Spleen (tissue), 11 donors: ENCODE measurements at regions not wholly inside any gene's neighbourhood (a gene's known extent, or its start where the extent isn't known, plus 50 kb on each side); places are given as distances from the start of the nearest gene placed in this dataset.
A peak's percentile ranks its signal among the peaks of the same experiment; 100 is the strongest.
"Not testable (repeated sequence)": the region's sequence is repeated elsewhere in the genome, so short reads cannot be mapped to it uniquely, and the experiment has no call there.

Experiments used
- DNase-seq: peaks from one replicate; pipeline ENCODE4 v3.0.0-alpha.2; 2020
- H3K27ac ChIP-seq, 8 donors: fragments of 200-600 bp; sonication (generic) in 7 of 8; 1 replicate in 4 of 8; 2 replicates in 4 of 8; pipeline versions ENCODE4 v1.5.0 to v1.8.0; 2016 to 2021; ENCODE audit warnings: inconsistent platforms in 4 of 8, mild to moderate bottlenecking in 4 of 8, moderate library complexity in 1 of 8
- H3K27me3 ChIP-seq, 7 donors: fragments of 200-600 bp; sonication (generic) in 6 of 7; replicated peaks in 1 of 7; 1 replicate in 4 of 7; 2 replicates in 3 of 7; pipeline versions ENCODE4 v1.5.0 to v1.8.0; 2016 to 2021; ENCODE audit warnings: inconsistent platforms in 3 of 7, mild to moderate bottlenecking in 1 of 7
- H3K36me3 ChIP-seq, 6 donors: fragments of 200-600 bp; sonication (generic) in 5 of 6; 1 replicate in 4 of 6; 2 replicates in 2 of 6; pipeline versions ENCODE4 v1.5.0 to v1.8.0; 2016 to 2021; ENCODE audit warnings: inconsistent platforms in 2 of 6
- H3K4me1 ChIP-seq, 6 donors: fragments of 200-600 bp; sonication (generic) in 5 of 6; 1 replicate in 3 of 6; 2 replicates in 3 of 6; pipeline versions ENCODE4 v1.5.0 to v1.8.0; 2016 to 2021; ENCODE audit warnings: inconsistent platforms in 3 of 6
- H3K4me3 ChIP-seq, 8 donors: fragments of 200-600 bp; sonication (generic) in 7 of 8; 1 replicate in 4 of 8; 2 replicates in 4 of 8; pipeline versions ENCODE4 v1.5.0 to v1.8.0; 2016 to 2021; ENCODE audit warnings: inconsistent platforms in 4 of 8, mild to moderate bottlenecking in 4 of 8, moderate library complexity in 2 of 8
- H3K9me3 ChIP-seq, 8 donors: fragments of 200-600 bp; sonication (generic) in 7 of 8; 1 replicate in 4 of 8; 2 replicates in 4 of 8; pipeline versions ENCODE4 v1.5.0 to v1.8.0; 2016 to 2021; ENCODE audit warnings: inconsistent platforms in 4 of 8
- CTCF ChIP-seq, 11 experiments: fragments of 200-600 bp in 7 of 11; fragments of 450-650 bp in 4 of 11; sonication (generic) in 4 of 11; IDR thresholded peaks in 8 of 11; conservative IDR thresholded peaks in 3 of 11; 1 replicate in 7 of 11; 2 replicates in 4 of 11; pipeline versions ENCODE4 v1.4.0 to v1.8.0; 2016 to 2021; ENCODE audit warnings: antibody characterized with exemption in 11 of 11, inconsistent platforms in 4 of 11, mild to moderate bottlenecking in 1 of 11
- POLR2A ChIP-seq, 3 donors: fragments of 450-650 bp; IDR thresholded peaks; one replicate each; pipeline ENCODE4 v1.5.1; 2017; ENCODE audit warnings: antibody characterized with exemption in 3 of 3, mild to moderate bottlenecking in 1 of 3
- POLR2AphosphoS5 ChIP-seq, 3 donors: sonication (generic); formaldehyde crosslinking; IDR thresholded peaks; one replicate each; pipeline ENCODE4 v1.5.1; 2017; ENCODE audit warnings: antibody characterized with exemption in 3 of 3
- WGBS, 5 donors: extraction: QIAGEN DNeasy Blood & Tissue Kit in 3 of 5; methylation state at CpG; one replicate each; pipeline versions ENCODE4 v1.1.5 to v1.1.7; 2013 to 2018; 5-methylcytosine and 5-hydroxymethylcytosine counted together
- intact Hi-C: fragments of 100-400 bp; cut with DNase I; formaldehyde crosslinking; loops from one replicate; pipeline ENCODE4 v1.15.0; 2023; ENCODE audit warnings: low total_unique reads
- donor health status: healthy with polysubstance abuse.
- donor health status: DM: no; HTN: no; CAD: no; lungs with moderate emphysema.
- donor health status: DM: no; HTN: no; CAD: no.
- donor health status: Bipolar disorder and iron deficiency.
- donor health status: healthy.
- donor health status: DM: no; HTN: no; CAD: no.
- donor health status: DM: yes; HTN: yes; CAD: no.

- TF ChIP-seq CTCF (IDR thresholded peaks at IDR 0.05 in 8 of 11, conservative IDR thresholded peaks at IDR 0.05 in 3 of 11): no peak
- TF ChIP-seq POLR2AphosphoS5 (IDR thresholded peaks at IDR 0.05): no peak
- no peak for TF ChIP-seq POLR2A (IDR thresholded peaks at IDR 0.05)
- H3K36me3 ChIP-seq: no peaks in the 10 kb centered on the region
- intact Hi-C loops: no loop called here
- H3K4me3 ChIP-seq: no peak overlapping the region
- 56 to 75% (median 68%) methylated on average over 4 of the region's 4 CpGs for WGBS, 5 donors
- no peaks in the 10 kb centered on the region for H3K9me3 ChIP-seq
- no peak for DNase-seq
- no peaks in the 10 kb centered on the region for H3K27me3 ChIP-seq
- H3K4me1 ChIP-seq: no peaks in the 10 kb centered on the region
- H3K27ac ChIP-seq: no peak overlapping the region
Measured at GRCh38 chr9:64057553-64057952, 1227.5 kb downstream of the FOXD4L5 start.

- H3K9me3 ChIP-seq, H3K27ac ChIP-seq, H3K36me3 ChIP-seq, H3K4me3 ChIP-seq, intact Hi-C loops, DNase-seq, H3K4me1 ChIP-seq, H3K27me3 ChIP-seq: not testable (repeated sequence)
- 56 to 73% (median 62%) methylated on average over 4 of the region's 4 CpGs for WGBS, 5 donors
Measured at GRCh38 chr9:64028925-64029324, 1256.1 kb downstream of the FOXD4L5 start.

GRCh38 chr9:64020696-64021491 is 1264.1 kb downstream of the FOXD4L5 start:
- 74 to 89% (median 80%) methylated on average over 28 to 46 of the region's 46 CpGs for WGBS, 5 donors

GRCh38 chr9:64017666-64018065 is 1267.3 kb downstream of the FOXD4L5 start:
- H3K4me3 ChIP-seq, H3K4me1 ChIP-seq, intact Hi-C loops, H3K27me3 ChIP-seq, H3K36me3 ChIP-seq, DNase-seq, H3K27ac ChIP-seq: not testable (repeated sequence)
- H3K9me3 ChIP-seq: peaks cover 0 to 35% (median 13%) of the 10 kb centered on the region in 8 donors
- 58 to 74% (median 66%) methylated on average over 2 of the region's 2 CpGs for WGBS, 5 donors

More at GRCh38 chr9:64020696-64021491, 1264.1 kb downstream of the FOXD4L5 start:
- intact Hi-C loops, H3K4me1 ChIP-seq, H3K36me3 ChIP-seq, DNase-seq, H3K27me3 ChIP-seq, H3K4me3 ChIP-seq, H3K27ac ChIP-seq: not testable (repeated sequence)
- peaks cover 0 to 12% (median 0%) of the 10 kb centered on the region in 8 donors for H3K9me3 ChIP-seq

GRCh38 chr9:64016845-64017406 is 1268.1 kb downstream of the FOXD4L5 start:
- H3K4me1 ChIP-seq, H3K36me3 ChIP-seq, DNase-seq, intact Hi-C loops, H3K27me3 ChIP-seq: not testable (repeated sequence)
- H3K4me3 ChIP-seq: peak overlapping the region in 2 of 8 donors; percentile 23 to 29
- WGBS, 5 donors: 51 to 69% (median 61%) methylated on average over 24 to 46 of the region's 46 CpGs
- H3K9me3 ChIP-seq: peaks cover 0 to 35% (median 13%) of the 10 kb centered on the region in 8 donors
- TF ChIP-seq POLR2AphosphoS5 (IDR thresholded peaks at IDR 0.05): peak in 2 of 3 donors; percentile 29 to 62
- peak overlapping the region in 2 of 8 donors; percentile 42 to 72 for H3K27ac ChIP-seq

- WGBS, 5 donors: 42 to 70% (median 57%) methylated on average over 19 to 31 of the region's 31 CpGs
- H3K36me3 ChIP-seq, H3K27me3 ChIP-seq, H3K4me1 ChIP-seq, DNase-seq, intact Hi-C loops: not testable (repeated sequence)
- H3K4me3 ChIP-seq: peak overlapping the region in 3 of 8 donors; percentile 9 to 27 (median 13)
- peak overlapping the region in 1 of 8 donors; percentile 55 for H3K27ac ChIP-seq
- peaks cover 0 to 32% (median 13%) of the 10 kb centered on the region in 8 donors for H3K9me3 ChIP-seq
Measured at GRCh38 chr9:64016246-64016645, 1268.8 kb downstream of the FOXD4L5 start.
